NCI-H2196 (cell line): ENCODE measurements at regions not wholly inside any gene's neighbourhood (a gene's known extent, or its start where the extent isn't known, plus 50 kb on each side); places are given as distances from the start of the nearest gene placed in this dataset.

Experiments
- DNase-seq: peaks from one replicate; lab custom pipeline; 2025; ENCODE audit not compliant: unreplicated experiment; lab: John Stamatoyannopoulos, UW

DNA sequence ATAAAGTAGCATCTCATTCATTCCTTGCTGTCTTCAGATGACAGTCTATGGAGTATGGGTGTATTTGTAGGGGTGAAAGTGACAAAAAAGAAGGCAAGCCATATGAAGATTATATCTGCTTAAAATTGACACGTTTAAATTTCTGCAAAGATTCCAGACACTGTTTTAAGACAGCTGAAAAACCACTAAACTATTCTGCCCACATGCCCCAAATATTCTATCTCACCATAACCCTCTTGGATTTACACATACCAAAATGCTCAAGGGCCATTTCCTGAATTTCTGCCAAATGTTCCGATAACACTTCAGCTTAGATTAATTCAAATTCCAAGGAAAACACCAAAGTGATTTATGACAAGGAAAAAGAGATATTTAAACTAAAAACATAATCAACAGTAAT, 99.9 kb upstream of the IL6 start:
- no peak for DNase-seq

- DNase-seq, result no peak
Observed at GRCh38 chr7:22625251-22625650, 101.7 kb upstream of the IL6 start.

DNA sequence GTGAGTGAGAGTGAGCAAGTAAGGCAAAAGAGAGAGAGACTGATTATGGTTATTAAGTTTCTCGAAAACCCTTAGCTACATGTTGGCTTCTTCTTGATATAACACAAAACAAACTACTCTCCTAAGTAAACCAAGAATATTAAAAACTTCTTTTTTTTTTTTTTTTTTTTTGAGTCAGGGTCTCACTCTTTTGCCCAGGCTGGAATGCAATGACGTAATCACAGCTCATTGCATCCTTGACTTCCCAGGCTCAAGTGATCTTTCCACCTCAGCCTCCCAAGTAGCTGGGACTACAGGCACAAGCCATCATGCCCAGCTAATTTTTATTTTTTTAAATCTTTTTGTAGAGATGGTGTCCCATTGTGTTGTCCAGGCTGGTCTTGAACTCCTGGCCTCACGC, 102.2 kb upstream of the IL6 start:
- no peak for DNase-seq

- no peak for DNase-seq
Observed at GRCh38 chr7:22622116-22622785, 104.7 kb upstream of the IL6 start.

GRCh38 chr7:22618528-22618927, 108.5 kb upstream of the IL6 start:
- DNase-seq, result no peak

DNA sequence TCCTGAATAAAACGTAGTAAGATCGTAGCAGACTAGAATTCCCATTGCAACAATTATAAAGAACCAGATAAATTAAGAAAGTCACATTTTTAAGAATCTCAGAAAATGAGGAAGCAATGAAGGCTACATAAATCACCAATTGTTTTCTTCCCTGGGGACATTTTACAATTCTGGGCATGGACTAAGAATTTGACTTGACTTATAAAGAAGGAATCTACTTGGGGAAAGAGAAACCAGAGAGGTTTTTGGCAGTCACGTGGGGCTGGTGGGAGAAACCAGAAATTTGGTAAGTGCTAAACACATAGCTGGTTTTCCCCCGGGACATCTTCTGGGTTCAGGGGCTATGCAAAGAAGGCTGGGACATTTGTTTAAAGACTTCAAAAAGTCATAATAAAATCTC, 109.8 kb upstream of the IL6 start:
- no peak for DNase-seq

DNA sequence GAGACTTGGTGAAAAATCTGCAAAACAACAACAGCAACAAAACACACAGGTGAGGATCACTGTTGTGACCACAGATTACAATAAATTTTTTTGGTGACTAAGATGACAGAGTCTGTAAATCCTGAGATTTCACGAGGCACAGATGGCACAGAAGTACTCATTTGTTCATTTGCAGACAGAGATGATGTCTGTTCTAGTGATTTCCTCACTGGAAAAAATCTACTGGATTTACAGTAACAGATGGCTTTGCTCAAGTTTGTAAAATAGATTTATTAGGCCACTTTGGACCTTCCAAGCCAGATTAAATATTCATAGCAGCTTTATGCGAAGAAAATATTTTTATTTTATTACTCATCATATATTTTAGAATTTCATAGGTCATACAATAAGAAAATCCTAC, 113.5 kb upstream of the IL6 start:
- no peak for DNase-seq

DNA sequence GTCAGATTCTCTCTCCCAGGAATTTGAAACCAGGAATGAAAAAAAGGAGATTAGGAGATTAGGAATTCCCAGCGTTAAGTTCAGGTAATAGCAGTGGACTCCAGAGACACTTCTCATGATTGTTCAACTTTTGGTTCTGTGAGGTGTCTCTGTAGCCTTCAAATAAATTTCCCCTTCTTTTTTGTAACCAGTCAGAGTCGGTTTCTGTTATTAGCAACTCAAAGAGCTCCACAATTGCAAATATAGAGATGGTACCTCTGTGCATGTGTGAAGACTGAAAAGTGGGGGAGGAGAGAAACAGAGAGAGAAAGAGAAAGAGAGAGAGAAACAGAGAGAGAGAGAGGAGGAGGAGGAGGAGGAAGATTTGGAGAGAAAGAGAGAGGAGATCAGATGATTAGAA, 112.8 kb upstream of the STEAP1B start:
- no peak for DNase-seq

DNA sequence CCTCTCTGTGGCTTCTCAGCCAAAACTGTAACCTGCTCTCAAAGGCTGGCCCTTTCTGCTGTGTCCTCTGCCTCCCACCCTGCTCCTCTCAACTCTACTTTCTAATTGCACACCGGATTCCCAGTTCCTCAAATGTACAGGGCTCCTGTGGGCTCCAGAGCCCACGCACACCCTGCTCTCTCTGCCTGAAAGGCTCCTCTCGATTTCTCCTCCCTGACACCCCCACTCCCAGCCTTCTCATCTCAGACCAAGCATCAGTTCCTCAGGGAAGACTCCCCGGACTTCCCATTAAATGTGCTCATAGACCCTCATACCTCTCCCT, 111.7 kb upstream of the STEAP1B start:
- no peak for DNase-seq

DNA sequence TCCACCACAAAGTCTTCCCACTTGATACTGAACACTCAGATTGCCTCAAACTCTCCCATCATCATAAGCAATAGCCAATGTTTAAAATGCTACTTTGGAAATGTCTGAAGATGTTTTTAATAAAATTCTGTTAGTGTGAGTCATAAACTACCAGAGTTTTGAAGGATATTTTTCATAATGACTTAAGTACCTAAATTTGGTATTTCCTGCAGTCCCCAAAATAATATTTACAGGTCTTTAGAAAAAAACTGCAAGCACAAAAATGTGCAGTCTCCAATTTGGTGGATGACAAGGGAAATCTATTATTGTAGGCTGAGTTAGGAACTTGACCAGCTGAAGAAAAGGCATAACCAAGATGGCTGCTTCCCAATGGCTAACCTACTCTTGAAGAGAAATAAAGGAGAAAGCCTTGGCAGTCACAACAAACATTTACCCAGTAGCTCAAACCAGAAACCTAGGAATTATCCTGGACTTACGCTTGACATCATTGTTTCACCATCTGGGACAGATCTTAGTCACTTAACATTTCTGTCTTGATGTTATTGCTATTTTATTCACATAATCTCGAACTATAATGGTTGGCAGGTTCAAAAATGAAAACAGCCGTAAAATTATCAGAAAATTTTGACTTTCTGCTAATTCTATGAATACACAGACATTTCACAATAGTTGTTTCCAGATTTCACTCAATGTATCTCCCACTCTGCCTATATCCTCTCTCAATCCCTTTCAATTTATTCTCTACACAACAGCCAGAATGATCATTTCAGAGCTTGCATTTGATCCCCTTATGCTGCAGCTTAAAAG, 111.2 kb upstream of the STEAP1B start:
- DNase-seq, result no peak

GRCh38 chr7:22610263-22610662, 110.3 kb upstream of the STEAP1B start:
- no peak for DNase-seq

DNA sequence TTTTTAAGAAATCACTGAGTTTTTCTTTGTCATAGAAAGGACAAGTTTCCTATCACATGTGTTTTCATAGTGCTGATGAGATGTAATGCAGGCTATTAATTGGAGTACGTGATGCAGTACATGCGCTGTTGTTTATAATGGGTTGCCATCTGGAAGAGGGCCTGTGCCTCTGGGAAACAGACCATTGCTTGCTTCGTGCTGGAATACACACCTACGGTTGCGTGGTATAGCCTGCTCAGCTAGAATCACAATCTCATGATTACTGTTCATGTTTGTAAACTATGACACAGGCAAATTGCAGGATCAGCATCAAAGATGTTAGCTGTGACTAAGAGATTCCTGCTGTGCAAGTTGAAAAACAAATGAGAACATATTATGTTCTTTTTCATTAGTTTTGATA, 107.2 kb upstream of the STEAP1B start:
- DNase-seq, result no peak

DNA sequence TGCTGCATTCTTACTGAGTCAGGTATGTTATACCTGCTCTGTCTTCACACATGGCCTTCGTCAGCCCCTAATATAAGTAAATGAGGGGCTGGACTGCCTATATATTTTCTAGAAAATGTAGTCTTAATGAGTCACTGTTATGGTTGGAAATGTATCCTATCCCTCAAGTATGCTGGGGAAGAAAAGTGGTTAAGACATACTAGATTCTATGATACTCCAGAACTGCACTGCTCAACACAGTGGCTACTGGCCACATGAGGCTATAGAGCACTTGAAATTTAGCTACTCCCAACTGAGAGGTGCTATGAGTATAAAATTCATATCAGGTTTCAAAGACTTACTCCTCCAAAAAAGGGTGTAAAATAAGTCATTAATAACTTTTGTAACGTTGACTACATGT, 104.3 kb upstream of the STEAP1B start:
- no peak for DNase-seq

GRCh38 chr7:22601812-22602565, 102.0 kb upstream of the STEAP1B start:
- DNase-seq, result no peak

GRCh38 chr7:22601408-22601807, 101.4 kb upstream of the STEAP1B start:
- DNase-seq, result no peak

DNA sequence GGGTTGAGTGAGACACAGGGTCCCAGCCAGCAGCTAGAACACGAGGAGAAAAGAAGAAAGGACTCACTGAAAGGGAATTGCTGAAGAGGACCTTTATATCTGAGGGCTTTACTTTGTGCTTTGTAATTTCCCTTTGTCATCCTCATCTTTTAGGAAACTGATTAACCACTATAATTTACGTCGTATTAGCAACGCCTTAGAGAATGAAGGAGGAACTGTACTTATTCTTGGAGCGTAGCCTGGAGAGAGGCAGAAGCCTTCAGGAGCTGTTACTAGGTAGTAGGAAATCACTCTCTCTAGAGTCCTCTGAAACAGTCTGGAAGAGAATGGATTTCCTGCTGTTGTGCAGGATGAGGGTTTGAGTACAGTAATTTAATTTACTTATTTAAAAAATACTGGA, 101.0 kb upstream of the STEAP1B start:
- DNase-seq, result no peak

DNA sequence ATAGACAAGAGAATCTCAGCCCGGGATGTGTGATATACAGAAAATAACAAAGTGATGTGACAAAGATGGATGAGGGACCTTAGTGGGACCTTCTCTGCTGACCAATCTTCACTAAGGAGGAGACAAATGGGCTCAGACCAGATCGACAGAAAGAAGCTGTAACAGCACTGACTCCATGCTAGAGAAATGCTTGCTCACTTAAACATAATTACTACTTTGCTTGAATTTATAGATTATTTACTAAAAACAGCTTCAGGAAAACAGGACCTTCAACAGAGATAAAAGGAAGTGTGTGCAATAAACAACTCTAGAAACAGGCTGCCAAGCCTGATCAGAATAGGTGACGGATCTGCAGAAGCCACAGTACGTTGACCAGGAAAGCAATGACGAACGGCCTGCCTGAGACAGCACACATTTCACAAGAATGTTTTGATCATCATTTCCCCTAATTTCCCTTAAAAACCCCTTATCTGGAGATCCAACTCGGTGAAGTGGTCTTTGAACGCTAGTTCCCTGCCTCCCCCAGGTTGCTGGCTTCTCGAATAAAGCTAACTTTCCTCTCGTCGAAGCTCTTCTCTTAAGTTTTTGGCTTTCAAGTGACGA, 98.4 kb upstream of the STEAP1B start:
- DNase-seq, result no peak

GRCh38 chr7:22597844-22598243, 97.9 kb upstream of the STEAP1B start:
- DNase-seq, result no peak

- DNase-seq, result no peak
Observed at GRCh38 chr7:22596763-22597400, 96.9 kb upstream of the STEAP1B start.

- no peak for DNase-seq
Observed at GRCh38 chr7:22594020-22594419, 94.0 kb upstream of the STEAP1B start.

DNA sequence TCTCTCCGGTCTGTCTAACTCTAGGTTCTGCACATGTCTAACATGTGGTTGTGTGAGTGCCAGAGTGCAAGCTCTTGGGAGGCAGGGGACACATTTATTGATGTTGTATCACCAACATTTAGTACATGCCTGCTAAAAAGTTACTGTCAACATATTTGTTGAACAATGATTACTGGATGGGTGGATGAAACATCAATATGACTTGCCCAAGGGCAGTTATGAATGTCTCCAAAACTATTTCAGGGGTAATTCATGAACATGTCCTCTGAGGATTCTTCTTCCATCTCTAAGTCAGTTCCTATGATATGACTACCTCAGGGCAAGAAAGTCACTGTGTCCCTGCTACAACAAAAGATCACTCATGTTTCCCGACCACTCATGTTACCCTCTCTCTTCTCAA, 91.3 kb upstream of the STEAP1B start:
- DNase-seq, result no peak
